ENCODE measurements at regions not wholly inside any gene's neighbourhood (a gene's known extent, or its start where the extent isn't known, plus 50 kb on each side); places are given as distances from the start of the nearest gene placed in this dataset.

DNA sequence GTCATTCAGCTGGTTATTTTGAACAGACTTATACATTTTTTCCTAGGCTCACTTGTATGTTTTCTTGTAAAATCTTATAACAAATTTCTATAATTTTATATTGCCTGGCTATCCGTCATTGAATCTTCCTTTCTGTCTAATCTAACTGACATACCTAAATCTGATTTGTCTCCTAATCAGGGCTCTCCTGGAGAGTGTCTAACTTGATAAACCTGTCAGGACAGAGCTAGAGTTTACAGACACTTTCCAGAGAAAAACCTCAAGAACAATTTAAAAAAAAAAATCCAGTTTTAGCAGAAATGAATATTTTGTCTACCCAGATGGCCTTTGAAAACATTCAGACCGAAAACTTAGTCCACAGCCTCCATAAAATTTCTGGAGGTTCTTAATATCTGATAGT, 1305.8 kb downstream of the ROBO1 start:
- Histone ChIP-seq H3F3A (ENCODE audit: insufficient read depth) (no peaks in the 10 kb centered on the region), H3K79me2 (ENCODE audit: insufficient read depth, low read length) (no peaks in the 10 kb centered on the region), H3K9ac (ENCODE audit: low read length) (no peak overlapping the region), H3K4me2 (ENCODE audit: low read depth, low read length, poor library complexity, severe bottlenecking) (no peak overlapping the region), H3K9me3 (ENCODE audit: insufficient read depth, low read length) (no peaks in the 10 kb centered on the region), H3K9me2 (replicated peaks; ENCODE audit: insufficient read depth, low read length) (no peaks in the 10 kb centered on the region), H3K27me3 (ENCODE audit: low read length) (no peaks in the 10 kb centered on the region), H2AFZ (ENCODE audit: low read depth, low read length, severe bottlenecking) (no peak overlapping the region), H3K27ac (ENCODE audit: low read depth, low read length) (no peak overlapping the region), H3K36me3 (ENCODE audit: low read length) (no peaks in the 10 kb centered on the region), H3K4me3 (ENCODE audit: insufficient read depth, low read length, poor library complexity, severe bottlenecking) (no peak overlapping the region), H4K20me1 (ENCODE audit: low read depth, low read length) (no peaks in the 10 kb centered on the region)
- TF ChIP-seq, protein P1, sequence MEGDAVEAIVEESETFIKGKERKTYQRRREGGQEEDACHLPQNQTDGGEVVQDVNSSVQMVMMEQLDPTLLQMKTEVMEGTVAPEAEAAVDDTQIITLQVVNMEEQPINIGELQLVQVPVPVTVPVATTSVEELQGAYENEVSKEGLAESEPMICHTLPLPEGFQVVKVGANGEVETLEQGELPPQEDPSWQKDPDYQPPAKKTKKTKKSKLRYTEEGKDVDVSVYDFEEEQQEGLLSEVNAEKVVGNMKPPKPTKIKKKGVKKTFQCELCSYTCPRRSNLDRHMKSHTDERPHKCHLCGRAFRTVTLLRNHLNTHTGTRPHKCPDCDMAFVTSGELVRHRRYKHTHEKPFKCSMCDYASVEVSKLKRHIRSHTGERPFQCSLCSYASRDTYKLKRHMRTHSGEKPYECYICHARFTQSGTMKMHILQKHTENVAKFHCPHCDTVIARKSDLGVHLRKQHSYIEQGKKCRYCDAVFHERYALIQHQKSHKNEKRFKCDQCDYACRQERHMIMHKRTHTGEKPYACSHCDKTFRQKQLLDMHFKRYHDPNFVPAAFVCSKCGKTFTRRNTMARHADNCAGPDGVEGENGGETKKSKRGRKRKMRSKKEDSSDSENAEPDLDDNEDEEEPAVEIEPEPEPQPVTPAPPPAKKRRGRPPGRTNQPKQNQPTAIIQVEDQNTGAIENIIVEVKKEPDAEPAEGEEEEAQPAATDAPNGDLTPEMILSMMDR (IDR thresholded peaks at IDR 0.05; ENCODE audit: insufficient read depth, low read length, poor library complexity, severe bottlenecking), result no peak
- no peak for TF ChIP-seq EZH2phosphoT487 (conservative IDR thresholded peaks at IDR 0.05; ENCODE audit: low read length)

DNA sequence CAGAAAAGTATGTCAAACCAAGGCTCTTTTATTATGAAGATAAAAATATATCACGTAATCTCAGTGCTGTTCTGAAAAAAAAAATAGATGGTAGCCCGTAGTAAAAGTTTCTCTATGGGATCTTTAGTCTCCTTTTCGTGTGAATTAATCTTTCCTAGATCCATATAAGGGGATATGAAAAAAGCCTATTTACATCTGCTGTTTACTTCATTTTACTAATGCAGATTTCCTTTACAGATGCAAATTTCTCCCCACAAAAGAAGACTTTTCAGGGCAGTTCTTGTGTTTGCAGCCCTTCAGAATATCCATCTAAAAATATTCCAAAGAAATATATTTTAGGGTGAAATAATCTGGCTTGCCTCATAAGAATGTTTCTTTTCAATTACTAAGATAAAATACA, 1291.7 kb downstream of the ROBO1 start:
- H3K4me2 ChIP-seq (ENCODE audit: low read depth, low read length, poor library complexity, severe bottlenecking), result no peak overlapping the region
- no peaks in the 10 kb centered on the region for H3K9me3 ChIP-seq (ENCODE audit: insufficient read depth, low read length)
- TF ChIP-seq, protein P1 (IDR thresholded peaks at IDR 0.05; ENCODE audit: insufficient read depth, low read length, poor library complexity, severe bottlenecking), result no peak
- TF ChIP-seq EZH2phosphoT487 (conservative IDR thresholded peaks at IDR 0.05; ENCODE audit: low read length), result no peak
- H2AFZ ChIP-seq (ENCODE audit: low read depth, low read length, severe bottlenecking), result no peak overlapping the region
- no peak overlapping the region for H3K4me3 ChIP-seq (ENCODE audit: insufficient read depth, low read length, poor library complexity, severe bottlenecking)
- H3K9me2 ChIP-seq (replicated peaks; ENCODE audit: insufficient read depth, low read length), result no peaks in the 10 kb centered on the region
- H3K9ac ChIP-seq (ENCODE audit: low read length), result no peak overlapping the region
- H3K27me3 ChIP-seq (ENCODE audit: low read length), result no peaks in the 10 kb centered on the region
- H3K27ac ChIP-seq (ENCODE audit: low read depth, low read length), result no peak overlapping the region
- no peaks in the 10 kb centered on the region for H4K20me1 ChIP-seq (ENCODE audit: low read depth, low read length)
- H3K79me2 ChIP-seq (ENCODE audit: insufficient read depth, low read length), result no peaks in the 10 kb centered on the region
- no peaks in the 10 kb centered on the region for H3K36me3 ChIP-seq (ENCODE audit: low read length)
- no peaks in the 10 kb centered on the region for H3F3A ChIP-seq (ENCODE audit: insufficient read depth)

DNA sequence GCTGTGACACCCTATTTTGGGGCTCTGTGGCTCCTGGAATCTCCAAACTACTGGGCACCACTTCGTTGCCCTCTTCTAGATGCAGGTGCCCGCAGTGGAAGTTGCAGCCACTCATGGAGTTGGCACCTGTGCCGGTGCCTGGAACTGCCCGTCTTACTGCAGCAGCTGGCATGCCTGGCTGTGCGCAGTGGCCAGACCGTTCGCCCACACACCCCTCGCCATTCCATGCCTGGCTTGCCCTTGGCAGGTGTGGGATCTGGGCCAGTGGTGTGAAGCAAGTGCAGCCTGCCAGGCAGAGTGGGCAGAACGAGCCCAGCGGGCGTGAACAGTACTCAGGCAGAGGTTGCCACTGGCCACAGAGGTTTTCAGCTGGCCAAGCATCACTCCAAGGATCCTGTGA, 1286.7 kb downstream of the ROBO1 start:
- no peak overlapping the region for H3K4me2 ChIP-seq (ENCODE audit: low read depth, low read length, poor library complexity, severe bottlenecking)
- no peak overlapping the region for H3K27ac ChIP-seq (ENCODE audit: low read depth, low read length)
- no peaks in the 10 kb centered on the region for H3K27me3 ChIP-seq (ENCODE audit: low read length)
- H3K9ac ChIP-seq (ENCODE audit: low read length), result no peak overlapping the region
- no peak for TF ChIP-seq EZH2phosphoT487 (conservative IDR thresholded peaks at IDR 0.05; ENCODE audit: low read length)
- TF ChIP-seq, protein P1 (IDR thresholded peaks at IDR 0.05; ENCODE audit: insufficient read depth, low read length, poor library complexity, severe bottlenecking), result no peak
- H3K4me3 ChIP-seq (ENCODE audit: insufficient read depth, low read length, poor library complexity, severe bottlenecking), result no peak overlapping the region
- no peaks in the 10 kb centered on the region for H3F3A ChIP-seq (ENCODE audit: insufficient read depth)
- H3K36me3 ChIP-seq (ENCODE audit: low read length), result no peaks in the 10 kb centered on the region
- H3K9me2 ChIP-seq (replicated peaks; ENCODE audit: insufficient read depth, low read length), result no peaks in the 10 kb centered on the region
- H3K9me3 ChIP-seq (ENCODE audit: insufficient read depth, low read length), result no peaks in the 10 kb centered on the region
- H2AFZ ChIP-seq (ENCODE audit: low read depth, low read length, severe bottlenecking), result no peak overlapping the region
- no peaks in the 10 kb centered on the region for H3K79me2 ChIP-seq (ENCODE audit: insufficient read depth, low read length)
- no peaks in the 10 kb centered on the region for H4K20me1 ChIP-seq (ENCODE audit: low read depth, low read length)
